HepG2 (cell line): ENCODE measurements at regions not wholly inside any gene's neighbourhood (a gene's known extent, or its start where the extent isn't known, plus 50 kb on each side); places are given as distances from the start of the nearest gene placed in this dataset.

ENCODE experiments used
- ATAC-seq: fragments of 200-7000 bp; cut with Tn5 transposase; 3 replicates; pipeline ENCODE4 v1.9.1; 2020; ENCODE audit warnings: mild to moderate bottlenecking, moderate library complexity
- BruUV-seq: library from RNA; stranded (reverse); fragments of 400-500 nt; replicated peaks from 2 replicates; lab custom pipeline; 2021; lab: Mats Ljungman, UMichigan
- CTCF ChIA-PET: fragments of 300-600 bp; formaldehyde crosslinking; extraction: SDS; loops from one replicate; lab custom pipeline; 2021; ENCODE audit warnings: low total read pairs, inconsistent platforms, low intra/inter-chr PET ratio; lab: Yijun Ruan, JAX
- POLR2A ChIA-PET: fragments of 350-600 bp; sonication (Branson Sonifier 250); formaldehyde crosslinking; loops from one replicate; lab custom pipeline; 2020; ENCODE audit warnings: antibody characterized with exemption, inconsistent platforms; lab: Yijun Ruan, JAX
- DNase-seq: peaks from one replicate; pipeline ENCODE4 v3.0.0-alpha.2; 2015; ENCODE audit warnings: low spot score
- FAIRE-seq: peaks from 3 replicates; lab custom pipeline; 2011; peaks lifted over from hg19 to GRCh38; lab: Jason Lieb, UNC
- H2AFZ ChIP-seq: one replicate; pipeline ENCODE4 v1.6.1; 2011; ENCODE audit warnings: low read length, inconsistent platforms
- H3K27ac ChIP-seq: fragments of 300-600 bp; 3 replicates; pipeline ENCODE4 v1.8.0; 2011; ENCODE audit warnings: mixed run types, mild to moderate bottlenecking, mixed read lengths, low read length, inconsistent platforms; ENCODE audit not compliant: insufficient read depth; ENCODE audit errors: extremely low read length
- H3K27me3 ChIP-seq, 2 experiments: fragments of 200-600 bp in 1 of 2; 2 replicates in 1 of 2; 3 replicates in 1 of 2; pipeline versions ENCODE4 v1.6.0 to v1.8.0; 2011; ENCODE audit warnings: low read length in 2 of 2, mild to moderate bottlenecking in 2 of 2, moderate library complexity in 2 of 2, inconsistent platforms in 1 of 2; ENCODE audit not compliant: insufficient read depth in 2 of 2, control insufficient read depth in 1 of 2
- H3K36me3 ChIP-seq, 2 experiments: fragments of 200-600 bp in 1 of 2; replicated peaks in 1 of 2; 2 replicates in 1 of 2; 3 replicates in 1 of 2; pipeline versions ENCODE4 v1.5.1 to v1.8.0; 2011; ENCODE audit warnings: low read length in 2 of 2, inconsistent platforms in 1 of 2; ENCODE audit not compliant: insufficient read depth in 2 of 2, control insufficient read depth in 1 of 2
- H3K4me1 ChIP-seq: 2 replicates; pipeline ENCODE4 v1.5.1; 2012; ENCODE audit warnings: low read length, inconsistent platforms; ENCODE audit not compliant: insufficient read depth
- H3K4me2 ChIP-seq: 2 replicates; pipeline ENCODE4 v1.6.0; 2011; ENCODE audit warnings: low read depth, low read length, inconsistent platforms
- H3K4me3 ChIP-seq, 3 experiments: fragments of 200-600 bp in 1 of 3; sonication (generic), shearing (Covaris generic) in 1 of 3; replicated peaks in 1 of 3; 2 replicates each; pipeline ENCODE4 v1.5.1; 2011 to 2016; ENCODE audit warnings: low read length in 3 of 3, inconsistent platforms in 2 of 3, low read depth in 2 of 3, mild to moderate bottlenecking in 2 of 3, control low read depth in 1 of 3, mixed read lengths in 1 of 3; ENCODE audit not compliant: insufficient read depth in 1 of 3
- H3K79me2 ChIP-seq: one replicate; pipeline ENCODE4 v1.6.1; 2011; ENCODE audit warnings: low read length, inconsistent platforms; ENCODE audit not compliant: insufficient read depth
- H3K9ac ChIP-seq: 2 replicates; pipeline ENCODE4 v1.6.0; 2011; ENCODE audit warnings: mild to moderate bottlenecking, low read depth, low read length, inconsistent platforms; ENCODE audit not compliant: insufficient read depth
- H3K9me3 ChIP-seq: 2 replicates; pipeline ENCODE4 v1.5.1; 2012; ENCODE audit warnings: mild to moderate bottlenecking, low read length
- H4K20me1 ChIP-seq: 2 replicates; pipeline ENCODE4 v1.6.0; 2011; ENCODE audit warnings: inconsistent platforms, mild to moderate bottlenecking, low read length, moderate library complexity; ENCODE audit not compliant: insufficient read depth
- IRF2 ChIP-seq: IDR thresholded peaks from 2 replicates; pipeline ENCODE4 v1.6.1; 2018; ENCODE audit warnings: missing genetic modification reagents, missing compliant biosample characterization
- KLF15 ChIP-seq: sonication (generic); formaldehyde crosslinking; IDR thresholded peaks from 2 replicates; pipeline ENCODE4 v1.8.1; 2023; ENCODE audit warnings: borderline replicate concordance, mild to moderate bottlenecking, inconsistent platforms, missing genetic modification reagents, mixed read lengths
- RARA ChIP-seq: IDR thresholded peaks from 2 replicates; pipeline ENCODE4 v1.6.1; 2016; ENCODE audit warnings: missing genetic modification reagents, missing compliant biosample characterization
- SNAPC2 ChIP-seq: sonication (generic); formaldehyde crosslinking; IDR thresholded peaks from 2 replicates; pipeline ENCODE4 v1.8.1; 2022; ENCODE audit warnings: mild to moderate bottlenecking, missing genetic modification reagents
- ZC3H13 ChIP-seq: sonication (generic); formaldehyde crosslinking; IDR thresholded peaks from 2 replicates; pipeline ENCODE4 v1.8.1; 2023; ENCODE audit warnings: mild to moderate bottlenecking, missing genetic modification reagents, moderate library complexity
- ZNF547 ChIP-seq: sonication (generic); formaldehyde crosslinking; IDR thresholded peaks from 2 replicates; pipeline ENCODE4 v1.5.1; 2020; ENCODE audit warnings: mild to moderate bottlenecking, missing genetic modification reagents
- WGBS: methylation state at CpG from one replicate; pipeline ENCODE4 v1.1.6; 2017; ENCODE audit warnings: low lambda C conversion rate; 5-methylcytosine and 5-hydroxymethylcytosine counted together
- in situ Hi-C: cut with HindIII; loops from 2 replicates; pipeline ENCODE4 v1.10.0; 2017; ENCODE audit warnings: low pct_unique_long_range_greater_than_20kb; ENCODE audit not compliant: extremely low pct_ligation_motif_present
- intact Hi-C: fragments of 100-400 bp; cut with micrococcal nuclease; formaldehyde crosslinking; loops from one replicate; pipeline ENCODE4 v1.10.0; 2022; ENCODE audit not compliant: unreplicated experiment
- TF ChIP-seq, protein P1 (sequence below), 2 experiments: sonication (generic) in 1 of 2; formaldehyde crosslinking in 1 of 2; IDR thresholded peaks; 2 replicates each; pipeline versions ENCODE4 v1.6.1 to v1.9.0; 2014 to 2022; ENCODE audit warnings: antibody characterized with exemption in 1 of 2, borderline replicate concordance in 1 of 2, inconsistent platforms in 1 of 2, low read depth in 1 of 2, missing genetic modification reagents in 1 of 2
- TF ChIP-seq, protein P2 (sequence below): sonication (generic); formaldehyde crosslinking; IDR thresholded peaks from 2 replicates; pipeline ENCODE4 v1.4.0; 2020; ENCODE audit warnings: mild to moderate bottlenecking, low read depth, missing genetic modification reagents
- TF ChIP-seq, protein P3 (sequence below): sonication (generic); formaldehyde crosslinking; IDR thresholded peaks from 2 replicates; pipeline ENCODE4 v1.4.0; 2020; ENCODE audit warnings: missing genetic modification reagents
- TF ChIP-seq, protein P4 (sequence below): sonication (generic); formaldehyde crosslinking; IDR thresholded peaks from 2 replicates; pipeline ENCODE4 v1.4.0; 2020; ENCODE audit warnings: missing genetic modification reagents, borderline replicate concordance

DNA sequence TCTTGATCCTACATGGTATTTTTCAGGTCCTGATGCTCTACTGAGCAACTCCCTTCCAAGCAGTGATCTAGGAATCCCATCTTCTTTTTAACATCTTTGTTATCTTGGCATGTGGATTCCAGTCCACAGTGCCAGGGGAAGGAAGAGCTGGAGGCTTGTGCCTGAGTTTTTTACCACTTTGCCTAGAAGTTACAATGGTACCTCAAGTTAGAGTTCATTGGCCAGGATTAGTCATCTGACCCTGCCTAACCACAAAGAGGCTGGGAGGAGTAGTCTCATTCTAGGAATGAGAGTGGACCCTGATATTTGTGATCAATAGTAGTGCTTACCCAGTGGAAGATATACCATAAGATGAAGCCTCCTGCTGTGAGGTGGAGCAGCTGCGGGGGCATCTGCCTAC is 109.3 kb downstream of the ADCYAP1 start:
- no peaks in the 10 kb centered on the region for H3K36me3 ChIP-seq
- H4K20me1 ChIP-seq, result no peaks in the 10 kb centered on the region
- H3K79me2 ChIP-seq, result no peaks in the 10 kb centered on the region
- no peak overlapping the region for H3K4me2 ChIP-seq
- H3K4me1 ChIP-seq, result no peaks in the 10 kb centered on the region
- H3K9ac ChIP-seq, result no peak overlapping the region
- TF ChIP-seq IRF2, result no peak
- TF ChIP-seq SNAPC2, result no peak
- TF ChIP-seq, protein P1, sequence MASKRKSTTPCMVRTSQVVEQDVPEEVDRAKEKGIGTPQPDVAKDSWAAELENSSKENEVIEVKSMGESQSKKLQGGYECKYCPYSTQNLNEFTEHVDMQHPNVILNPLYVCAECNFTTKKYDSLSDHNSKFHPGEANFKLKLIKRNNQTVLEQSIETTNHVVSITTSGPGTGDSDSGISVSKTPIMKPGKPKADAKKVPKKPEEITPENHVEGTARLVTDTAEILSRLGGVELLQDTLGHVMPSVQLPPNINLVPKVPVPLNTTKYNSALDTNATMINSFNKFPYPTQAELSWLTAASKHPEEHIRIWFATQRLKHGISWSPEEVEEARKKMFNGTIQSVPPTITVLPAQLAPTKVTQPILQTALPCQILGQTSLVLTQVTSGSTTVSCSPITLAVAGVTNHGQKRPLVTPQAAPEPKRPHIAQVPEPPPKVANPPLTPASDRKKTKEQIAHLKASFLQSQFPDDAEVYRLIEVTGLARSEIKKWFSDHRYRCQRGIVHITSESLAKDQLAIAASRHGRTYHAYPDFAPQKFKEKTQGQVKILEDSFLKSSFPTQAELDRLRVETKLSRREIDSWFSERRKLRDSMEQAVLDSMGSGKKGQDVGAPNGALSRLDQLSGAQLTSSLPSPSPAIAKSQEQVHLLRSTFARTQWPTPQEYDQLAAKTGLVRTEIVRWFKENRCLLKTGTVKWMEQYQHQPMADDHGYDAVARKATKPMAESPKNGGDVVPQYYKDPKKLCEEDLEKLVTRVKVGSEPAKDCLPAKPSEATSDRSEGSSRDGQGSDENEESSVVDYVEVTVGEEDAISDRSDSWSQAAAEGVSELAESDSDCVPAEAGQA (IDR thresholded peaks at IDR 0.05; ENCODE audit: low read depth), result no peak
- TF ChIP-seq, protein P1 (CRISPR knock-in tag; IDR thresholded peaks at IDR 0.05; ENCODE audit: borderline replicate concordance), result no peak
- TF ChIP-seq, protein P2, sequence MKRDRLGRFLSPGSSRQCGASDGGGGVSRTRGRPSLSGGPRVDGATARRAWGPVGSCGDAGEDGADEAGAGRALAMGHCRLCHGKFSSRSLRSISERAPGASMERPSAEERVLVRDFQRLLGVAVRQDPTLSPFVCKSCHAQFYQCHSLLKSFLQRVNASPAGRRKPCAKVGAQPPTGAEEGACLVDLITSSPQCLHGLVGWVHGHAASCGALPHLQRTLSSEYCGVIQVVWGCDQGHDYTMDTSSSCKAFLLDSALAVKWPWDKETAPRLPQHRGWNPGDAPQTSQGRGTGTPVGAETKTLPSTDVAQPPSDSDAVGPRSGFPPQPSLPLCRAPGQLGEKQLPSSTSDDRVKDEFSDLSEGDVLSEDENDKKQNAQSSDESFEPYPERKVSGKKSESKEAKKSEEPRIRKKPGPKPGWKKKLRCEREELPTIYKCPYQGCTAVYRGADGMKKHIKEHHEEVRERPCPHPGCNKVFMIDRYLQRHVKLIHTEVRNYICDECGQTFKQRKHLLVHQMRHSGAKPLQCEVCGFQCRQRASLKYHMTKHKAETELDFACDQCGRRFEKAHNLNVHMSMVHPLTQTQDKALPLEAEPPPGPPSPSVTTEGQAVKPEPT, result no peak
- TF ChIP-seq, protein P3, sequence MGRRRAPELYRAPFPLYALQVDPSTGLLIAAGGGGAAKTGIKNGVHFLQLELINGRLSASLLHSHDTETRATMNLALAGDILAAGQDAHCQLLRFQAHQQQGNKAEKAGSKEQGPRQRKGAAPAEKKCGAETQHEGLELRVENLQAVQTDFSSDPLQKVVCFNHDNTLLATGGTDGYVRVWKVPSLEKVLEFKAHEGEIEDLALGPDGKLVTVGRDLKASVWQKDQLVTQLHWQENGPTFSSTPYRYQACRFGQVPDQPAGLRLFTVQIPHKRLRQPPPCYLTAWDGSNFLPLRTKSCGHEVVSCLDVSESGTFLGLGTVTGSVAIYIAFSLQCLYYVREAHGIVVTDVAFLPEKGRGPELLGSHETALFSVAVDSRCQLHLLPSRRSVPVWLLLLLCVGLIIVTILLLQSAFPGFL, result no peak
- TF ChIP-seq ZC3H13 (CRISPR knock-in tag), result no peak
- TF ChIP-seq KLF15 (CRISPR knock-in tag), result no peak
- TF ChIP-seq, protein P4, sequence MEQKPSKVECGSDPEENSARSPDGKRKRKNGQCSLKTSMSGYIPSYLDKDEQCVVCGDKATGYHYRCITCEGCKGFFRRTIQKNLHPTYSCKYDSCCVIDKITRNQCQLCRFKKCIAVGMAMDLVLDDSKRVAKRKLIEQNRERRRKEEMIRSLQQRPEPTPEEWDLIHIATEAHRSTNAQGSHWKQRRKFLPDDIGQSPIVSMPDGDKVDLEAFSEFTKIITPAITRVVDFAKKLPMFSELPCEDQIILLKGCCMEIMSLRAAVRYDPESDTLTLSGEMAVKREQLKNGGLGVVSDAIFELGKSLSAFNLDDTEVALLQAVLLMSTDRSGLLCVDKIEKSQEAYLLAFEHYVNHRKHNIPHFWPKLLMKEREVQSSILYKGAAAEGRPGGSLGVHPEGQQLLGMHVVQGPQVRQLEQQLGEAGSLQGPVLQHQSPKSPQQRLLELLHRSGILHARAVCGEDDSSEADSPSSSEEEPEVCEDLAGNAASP (CRISPR knock-in tag), result no peak
- no peak for TF ChIP-seq RARA (CRISPR knock-in tag)
- no peak for TF ChIP-seq ZNF547 (CRISPR knock-in tag)
- TF ChIP-seq, all 625 proteins: peak for 0
- WGBS, result 0% methylated on average over 1 of the region's 1 CpG
- intact Hi-C loops (no loop called here), in situ Hi-C loops (no loop called here)
- FAIRE-seq (no peak), ATAC-seq (no peak), DNase-seq (no peak)
- no peak overlapping the region for H2AFZ ChIP-seq
- H3K27ac ChIP-seq, result no peak overlapping the region
- POLR2A ChIA-PET, result no interaction called here
- H3K9me3 ChIP-seq, result no peaks in the 10 kb centered on the region
- CTCF ChIA-PET, result no interaction called here
- no peaks in the 10 kb centered on the region for H3K27me3 ChIP-seq
- no TSS peak for BruUV-seq
- H3K4me3 ChIP-seq, result no peak overlapping the region
